SK-N-SH treated with all-trans-retinoic acid at 6 μM for 48 hours (cell line): ENCODE measurements at regions not wholly inside any gene's neighbourhood (a gene's known extent, or its start where the extent isn't known, plus 50 kb on each side); places are given as distances from the start of the nearest gene placed in this dataset.

Experiments used
- ATAC-seq: fragments of 200-7000 bp; cut with Tn5 transposase; 3 replicates; pipeline ENCODE4 v1.9.1; 2020; ENCODE audit warnings: mild to moderate bottlenecking, moderate library complexity
- ARNTL ChIP-seq: fragments of 450-650 bp; formaldehyde crosslinking; IDR thresholded peaks from 2 replicates; pipeline ENCODE4 v1.5.0; 2020; ENCODE audit warnings: low read depth, mild to moderate bottlenecking, moderate library complexity, borderline replicate concordance
- BACH2 ChIP-seq: fragments of 250-450 bp; sonication (Bioruptor Pico); IDR thresholded peaks from 2 replicates; pipeline ENCODE4 v1.9.0; 2021; ENCODE audit warnings: mild to moderate bottlenecking, borderline replicate concordance
- CSDC2 ChIP-seq: fragments of 250-450 bp; sonication (Bioruptor Pico); IDR thresholded peaks from 2 replicates; pipeline ENCODE4 v1.5.0; 2020; ENCODE audit warnings: mild to moderate bottlenecking, moderate library complexity
- GLIS3 ChIP-seq: fragments of 250-450 bp; sonication (Bioruptor Pico); IDR thresholded peaks from 2 replicates; pipeline ENCODE4 v1.5.0; 2020; ENCODE audit warnings: mild to moderate bottlenecking, moderate library complexity
- PPARA ChIP-seq: fragments of 250-450 bp; sonication (Bioruptor Pico); IDR thresholded peaks from 2 replicates; pipeline ENCODE4 v1.5.0; 2020; ENCODE audit warnings: mild to moderate bottlenecking, borderline replicate concordance
- SNAI2 ChIP-seq: fragments of 250-450 bp; sonication (Bioruptor Pico); IDR thresholded peaks from 2 replicates; pipeline ENCODE4 v1.5.0; 2020; ENCODE audit warnings: mild to moderate bottlenecking, moderate library complexity
- TCF4 ChIP-seq: fragments of 250-450 bp; sonication (Bioruptor Pico); IDR thresholded peaks from 2 replicates; pipeline ENCODE4 v1.8.0; 2021; ENCODE audit warnings: mild to moderate bottlenecking, moderate library complexity, borderline replicate concordance
- TOX ChIP-seq: fragments of 250-450 bp; sonication (Bioruptor Pico); IDR thresholded peaks from 2 replicates; pipeline ENCODE4 v1.8.0; 2021; ENCODE audit warnings: mild to moderate bottlenecking, moderate library complexity, borderline replicate concordance
- ZC3H10 ChIP-seq: fragments of 250-450 bp; sonication (Bioruptor Pico); IDR thresholded peaks from 2 replicates; pipeline ENCODE4 v1.5.1; 2021; ENCODE audit warnings: mild to moderate bottlenecking, moderate library complexity
- ZFP3 ChIP-seq: fragments of 250-450 bp; sonication (Bioruptor Pico); IDR thresholded peaks from 2 replicates; pipeline ENCODE4 v1.5.0; 2020; ENCODE audit warnings: mild to moderate bottlenecking, moderate library complexity
- ZFP30 ChIP-seq: fragments of 450-650 bp; formaldehyde crosslinking; IDR thresholded peaks from 2 replicates; pipeline ENCODE4 v1.5.0; 2022; ENCODE audit warnings: mild to moderate bottlenecking, moderate library complexity
- ZNF70 ChIP-seq: fragments of 450-650 bp; formaldehyde crosslinking; IDR thresholded peaks from 2 replicates; pipeline ENCODE4 v1.5.0; 2020; ENCODE audit warnings: mild to moderate bottlenecking, moderate library complexity
- ZNF8 ChIP-seq: fragments of 450-650 bp; formaldehyde crosslinking; IDR thresholded peaks from 2 replicates; pipeline ENCODE4 v1.5.0; 2020; ENCODE audit warnings: mild to moderate bottlenecking, moderate library complexity
- TF ChIP-seq, protein P1 (sequence below): fragments of 250-450 bp; sonication (Bioruptor Pico); IDR thresholded peaks from 2 replicates; pipeline ENCODE4 v1.5.1; 2020; ENCODE audit warnings: low read depth, mild to moderate bottlenecking, moderate library complexity
- TF ChIP-seq, protein P2 (sequence below): fragments of 250-450 bp; sonication (Bioruptor Pico); IDR thresholded peaks from 2 replicates; pipeline ENCODE4 v1.8.0; 2021; ENCODE audit warnings: low read depth, mild to moderate bottlenecking, moderate library complexity, borderline replicate concordance
- TF ChIP-seq, protein P3 (sequence below): fragments of 250-450 bp; sonication (Bioruptor Pico); IDR thresholded peaks from 2 replicates; pipeline ENCODE4 v1.8.0; 2020; ENCODE audit warnings: mild to moderate bottlenecking, moderate library complexity, borderline replicate concordance
- TF ChIP-seq, protein P4 (sequence below): fragments of 250-450 bp; sonication (Bioruptor Pico); IDR thresholded peaks from 2 replicates; pipeline ENCODE4 v1.5.0; 2020; ENCODE audit warnings: mild to moderate bottlenecking, moderate library complexity
- TF ChIP-seq, protein P5 (sequence below): fragments of 250-450 bp; sonication (Bioruptor Pico); IDR thresholded peaks from 2 replicates; pipeline ENCODE4 v1.5.1; 2021; ENCODE audit warnings: mild to moderate bottlenecking, moderate library complexity

DNA sequence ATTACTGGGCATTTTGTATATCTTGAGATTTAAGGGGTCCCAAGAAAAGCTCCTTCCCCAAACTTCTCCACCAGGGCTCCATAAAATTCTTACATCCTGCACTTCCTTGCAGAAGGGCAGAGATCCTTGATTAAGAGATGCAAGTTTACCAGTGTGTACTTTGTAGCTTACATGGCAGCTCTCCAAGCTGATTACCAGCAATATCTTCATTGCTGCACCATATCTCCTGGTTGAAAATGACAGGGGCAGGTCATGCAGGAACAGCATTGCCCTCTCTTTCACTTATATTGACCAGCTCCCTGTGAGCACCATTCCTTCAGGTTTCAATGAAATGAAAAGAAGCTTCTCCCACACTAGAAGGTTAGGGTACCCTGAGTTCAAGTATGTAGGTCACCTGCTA lies 184.6 kb upstream of the PHYHIPL start (continued):
- TF ChIP-seq, protein P1, sequence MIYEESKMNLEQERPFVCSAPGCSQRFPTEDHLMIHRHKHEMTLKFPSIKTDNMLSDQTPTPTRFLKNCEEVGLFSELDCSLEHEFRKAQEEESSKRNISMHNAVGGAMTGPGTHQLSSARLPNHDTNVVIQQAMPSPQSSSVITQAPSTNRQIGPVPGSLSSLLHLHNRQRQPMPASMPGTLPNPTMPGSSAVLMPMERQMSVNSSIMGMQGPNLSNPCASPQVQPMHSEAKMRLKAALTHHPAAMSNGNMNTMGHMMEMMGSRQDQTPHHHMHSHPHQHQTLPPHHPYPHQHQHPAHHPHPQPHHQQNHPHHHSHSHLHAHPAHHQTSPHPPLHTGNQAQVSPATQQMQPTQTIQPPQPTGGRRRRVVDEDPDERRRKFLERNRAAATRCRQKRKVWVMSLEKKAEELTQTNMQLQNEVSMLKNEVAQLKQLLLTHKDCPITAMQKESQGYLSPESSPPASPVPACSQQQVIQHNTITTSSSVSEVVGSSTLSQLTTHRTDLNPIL (CRISPR knock-in tag), result no peak
- TF ChIP-seq BACH2, result no peak
- TF ChIP-seq, protein P2, sequence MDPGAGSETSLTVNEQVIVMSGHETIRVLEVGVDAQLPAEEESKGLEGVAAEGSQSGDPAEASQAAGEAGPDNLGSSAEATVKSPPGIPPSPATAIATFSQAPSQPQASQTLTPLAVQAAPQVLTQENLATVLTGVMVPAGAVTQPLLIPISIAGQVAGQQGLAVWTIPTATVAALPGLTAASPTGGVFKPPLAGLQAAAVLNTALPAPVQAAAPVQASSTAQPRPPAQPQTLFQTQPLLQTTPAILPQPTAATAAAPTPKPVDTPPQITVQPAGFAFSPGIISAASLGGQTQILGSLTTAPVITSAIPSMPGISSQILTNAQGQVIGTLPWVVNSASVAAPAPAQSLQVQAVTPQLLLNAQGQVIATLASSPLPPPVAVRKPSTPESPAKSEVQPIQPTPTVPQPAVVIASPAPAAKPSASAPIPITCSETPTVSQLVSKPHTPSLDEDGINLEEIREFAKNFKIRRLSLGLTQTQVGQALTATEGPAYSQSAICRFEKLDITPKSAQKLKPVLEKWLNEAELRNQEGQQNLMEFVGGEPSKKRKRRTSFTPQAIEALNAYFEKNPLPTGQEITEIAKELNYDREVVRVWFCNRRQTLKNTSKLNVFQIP, result no peak
- TF ChIP-seq CSDC2, result no peak

DNA sequence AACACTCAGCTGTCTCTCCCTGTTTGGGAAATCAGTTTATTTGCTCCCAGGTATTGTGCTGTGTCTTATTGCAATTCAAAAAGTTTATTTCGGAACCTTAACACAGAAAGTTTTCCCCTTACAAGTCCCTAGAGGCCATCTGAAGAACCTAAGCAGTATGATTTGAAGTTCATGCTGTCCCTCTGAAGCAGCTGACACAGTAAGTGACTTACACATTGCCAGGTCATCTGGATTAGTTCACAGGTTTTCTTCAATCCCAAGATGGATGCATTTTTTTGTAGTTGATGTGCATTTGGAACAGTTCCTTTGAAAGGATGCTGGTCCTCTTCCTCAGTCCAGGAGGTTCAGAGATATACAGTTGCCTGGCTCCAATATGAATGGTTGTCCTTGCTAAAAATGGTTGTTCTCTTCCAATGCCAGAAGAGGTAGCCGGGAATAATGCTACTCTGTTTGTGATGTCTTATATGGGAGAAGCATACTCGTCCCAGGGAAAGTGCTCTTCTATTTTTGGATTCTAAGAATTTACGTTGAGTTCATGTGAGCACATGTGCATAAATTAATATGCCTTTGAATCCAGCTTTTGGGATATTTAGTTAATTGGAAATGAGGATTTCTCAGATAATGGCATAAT lies 183.5 kb upstream of the PHYHIPL start:
- TF ChIP-seq, protein P3, sequence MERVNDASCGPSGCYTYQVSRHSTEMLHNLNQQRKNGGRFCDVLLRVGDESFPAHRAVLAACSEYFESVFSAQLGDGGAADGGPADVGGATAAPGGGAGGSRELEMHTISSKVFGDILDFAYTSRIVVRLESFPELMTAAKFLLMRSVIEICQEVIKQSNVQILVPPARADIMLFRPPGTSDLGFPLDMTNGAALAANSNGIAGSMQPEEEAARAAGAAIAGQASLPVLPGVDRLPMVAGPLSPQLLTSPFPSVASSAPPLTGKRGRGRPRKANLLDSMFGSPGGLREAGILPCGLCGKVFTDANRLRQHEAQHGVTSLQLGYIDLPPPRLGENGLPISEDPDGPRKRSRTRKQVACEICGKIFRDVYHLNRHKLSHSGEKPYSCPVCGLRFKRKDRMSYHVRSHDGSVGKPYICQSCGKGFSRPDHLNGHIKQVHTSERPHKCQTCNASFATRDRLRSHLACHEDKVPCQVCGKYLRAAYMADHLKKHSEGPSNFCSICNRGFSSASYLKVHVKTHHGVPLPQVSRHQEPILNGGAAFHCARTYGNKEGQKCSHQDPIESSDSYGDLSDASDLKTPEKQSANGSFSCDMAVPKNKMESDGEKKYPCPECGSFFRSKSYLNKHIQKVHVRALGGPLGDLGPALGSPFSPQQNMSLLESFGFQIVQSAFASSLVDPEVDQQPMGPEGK (CRISPR knock-in tag), result no peak
- TF ChIP-seq ZNF8 (CRISPR knock-in tag) (no peak), ZNF70 (CRISPR knock-in tag) (no peak), TCF4 (CRISPR knock-in tag) (no peak), SNAI2 (CRISPR knock-in tag) (no peak), PPARA (CRISPR knock-in tag) (no peak), GLIS3 (no peak), TOX (CRISPR knock-in tag) (no peak), ZFP3 (no peak)
- TF ChIP-seq, protein P4, sequence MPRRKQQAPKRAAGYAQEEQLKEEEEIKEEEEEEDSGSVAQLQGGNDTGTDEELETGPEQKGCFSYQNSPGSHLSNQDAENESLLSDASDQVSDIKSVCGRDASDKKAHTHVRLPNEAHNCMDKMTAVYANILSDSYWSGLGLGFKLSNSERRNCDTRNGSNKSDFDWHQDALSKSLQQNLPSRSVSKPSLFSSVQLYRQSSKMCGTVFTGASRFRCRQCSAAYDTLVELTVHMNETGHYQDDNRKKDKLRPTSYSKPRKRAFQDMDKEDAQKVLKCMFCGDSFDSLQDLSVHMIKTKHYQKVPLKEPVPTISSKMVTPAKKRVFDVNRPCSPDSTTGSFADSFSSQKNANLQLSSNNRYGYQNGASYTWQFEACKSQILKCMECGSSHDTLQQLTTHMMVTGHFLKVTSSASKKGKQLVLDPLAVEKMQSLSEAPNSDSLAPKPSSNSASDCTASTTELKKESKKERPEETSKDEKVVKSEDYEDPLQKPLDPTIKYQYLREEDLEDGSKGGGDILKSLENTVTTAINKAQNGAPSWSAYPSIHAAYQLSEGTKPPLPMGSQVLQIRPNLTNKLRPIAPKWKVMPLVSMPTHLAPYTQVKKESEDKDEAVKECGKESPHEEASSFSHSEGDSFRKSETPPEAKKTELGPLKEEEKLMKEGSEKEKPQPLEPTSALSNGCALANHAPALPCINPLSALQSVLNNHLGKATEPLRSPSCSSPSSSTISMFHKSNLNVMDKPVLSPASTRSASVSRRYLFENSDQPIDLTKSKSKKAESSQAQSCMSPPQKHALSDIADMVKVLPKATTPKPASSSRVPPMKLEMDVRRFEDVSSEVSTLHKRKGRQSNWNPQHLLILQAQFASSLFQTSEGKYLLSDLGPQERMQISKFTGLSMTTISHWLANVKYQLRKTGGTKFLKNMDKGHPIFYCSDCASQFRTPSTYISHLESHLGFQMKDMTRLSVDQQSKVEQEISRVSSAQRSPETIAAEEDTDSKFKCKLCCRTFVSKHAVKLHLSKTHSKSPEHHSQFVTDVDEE (CRISPR knock-in tag), result no peak
- TF ChIP-seq, protein P5, sequence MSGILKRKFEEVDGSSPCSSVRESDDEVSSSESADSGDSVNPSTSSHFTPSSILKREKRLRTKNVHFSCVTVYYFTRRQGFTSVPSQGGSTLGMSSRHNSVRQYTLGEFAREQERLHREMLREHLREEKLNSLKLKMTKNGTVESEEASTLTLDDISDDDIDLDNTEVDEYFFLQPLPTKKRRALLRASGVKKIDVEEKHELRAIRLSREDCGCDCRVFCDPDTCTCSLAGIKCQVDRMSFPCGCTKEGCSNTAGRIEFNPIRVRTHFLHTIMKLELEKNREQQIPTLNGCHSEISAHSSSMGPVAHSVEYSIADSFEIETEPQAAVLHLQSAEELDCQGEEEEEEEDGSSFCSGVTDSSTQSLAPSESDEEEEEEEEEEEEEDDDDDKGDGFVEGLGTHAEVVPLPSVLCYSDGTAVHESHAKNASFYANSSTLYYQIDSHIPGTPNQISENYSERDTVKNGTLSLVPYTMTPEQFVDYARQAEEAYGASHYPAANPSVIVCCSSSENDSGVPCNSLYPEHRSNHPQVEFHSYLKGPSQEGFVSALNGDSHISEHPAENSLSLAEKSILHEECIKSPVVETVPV (CRISPR knock-in tag), result no peak
- TF ChIP-seq, protein P1 (CRISPR knock-in tag), result no peak
- ATAC-seq, result no peak

DNA sequence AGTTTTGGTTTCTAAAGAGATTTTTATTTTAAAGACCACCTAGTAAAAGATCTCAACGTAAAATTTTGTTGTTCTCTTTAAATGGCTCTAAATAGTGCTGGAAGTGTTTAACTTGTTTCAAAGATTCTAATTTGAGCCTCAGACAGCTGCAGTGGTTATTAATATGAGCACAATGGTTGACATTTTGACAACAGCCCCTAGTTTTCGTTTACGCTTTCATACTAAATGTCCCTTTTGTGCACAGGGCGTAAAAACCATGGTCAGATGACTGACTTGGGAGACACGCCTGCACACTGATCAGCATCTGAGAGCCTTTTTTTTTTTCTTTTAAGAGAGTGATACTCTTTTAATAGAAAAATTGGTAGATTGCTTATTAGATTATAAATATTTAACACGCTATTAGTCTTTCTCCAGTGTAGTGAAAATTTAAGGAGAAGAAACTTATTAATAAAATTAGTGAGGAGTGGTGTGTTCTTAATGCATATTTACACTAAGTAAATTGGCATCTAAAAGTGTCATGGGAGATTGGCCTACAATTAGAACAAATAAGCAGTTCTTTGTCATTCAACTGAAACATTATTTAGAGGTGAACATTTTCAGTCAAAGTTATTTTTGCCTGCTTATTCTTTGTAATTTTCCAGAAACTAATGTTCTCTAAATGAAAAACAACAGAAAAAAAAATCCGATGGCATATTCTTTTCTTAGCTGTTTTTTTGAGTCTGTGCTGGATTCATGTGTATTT lies 182.8 kb upstream of the PHYHIPL start:
- ATAC-seq, result no peak
- TF ChIP-seq TCF4 (CRISPR knock-in tag), result no peak
- no peak for TF ChIP-seq ZFP30 (CRISPR knock-in tag)
- no peak for TF ChIP-seq PPARA (CRISPR knock-in tag)
- TF ChIP-seq CSDC2, result no peak
- no peak for TF ChIP-seq SNAI2 (CRISPR knock-in tag)
- TF ChIP-seq TOX (CRISPR knock-in tag), result no peak
- TF ChIP-seq, protein P4 (CRISPR knock-in tag), result no peak
- TF ChIP-seq ZC3H10, result no peak
- TF ChIP-seq, protein P2, result no peak
- no peak for TF ChIP-seq ARNTL
